Activated CD4-positive, alpha-beta T cell treated with anti-CD3 and anti-CD28 coated beads for 36 hours (primary cell): ENCODE measurements at regions not wholly inside any gene's neighbourhood (a gene's known extent, or its start where the extent isn't known, plus 50 kb on each side); places are given as distances from the start of the nearest gene placed in this dataset.
"Not testable (repeated sequence)": the region's sequence is repeated elsewhere in the genome, so short reads cannot be mapped to it uniquely, and the experiment has no call there.

Experiments
- ATAC-seq: fragments of 200-7000 bp; cut with Tn5 transposase; one replicate; pipeline ENCODE4 v1.10.0; 2021; ENCODE audit warnings: mild to moderate bottlenecking, moderate library complexity
- CTCF ChIA-PET: fragments of 350-600 bp; sonication (Branson Sonifier 250); formaldehyde crosslinking; loops from one replicate; lab custom pipeline; 2021; ENCODE audit warnings: antibody characterized with exemption; lab: Charles Lee
- POLR2A ChIA-PET: fragments of 350-600 bp; sonication (Branson Sonifier 250); formaldehyde crosslinking; loops from one replicate; lab custom pipeline; 2021; ENCODE audit warnings: antibody characterized with exemption, inconsistent platforms; lab: Charles Lee
- DNase-seq: peaks from one replicate; pipeline ENCODE4 v3.0.0-alpha.2; 2020
- H3K27ac Mint-ChIP-seq: one replicate; pipeline ENCODE4 v1.8.0; 2021; ENCODE audit warnings: mixed read lengths
- H3K27me3 Mint-ChIP-seq: one replicate; pipeline ENCODE4 v1.8.0; 2021; ENCODE audit warnings: mixed read lengths
- H3K36me3 Mint-ChIP-seq: one replicate; pipeline ENCODE4 v1.8.0; 2021; ENCODE audit warnings: low read depth, mixed read lengths
- H3K4me1 Mint-ChIP-seq: one replicate; pipeline ENCODE4 v1.8.0; 2021; ENCODE audit warnings: mixed read lengths
- H3K4me3 Mint-ChIP-seq: one replicate; pipeline ENCODE4 v1.8.0; 2021; ENCODE audit warnings: mild to moderate bottlenecking, moderate library complexity, mixed read lengths
- H3K9me3 Mint-ChIP-seq: one replicate; pipeline ENCODE4 v1.8.0; 2021; ENCODE audit warnings: low read depth, mixed read lengths
- intact Hi-C, 2 experiments: fragments of 100-400 bp; cut with DNase I in 1 of 2; cut with micrococcal nuclease in 1 of 2; formaldehyde crosslinking; loops; one replicate each; pipeline versions ENCODE4 v1.14.2 to v1.15.1; 2022 to 2024; cut with DNase I, micrococcal nuclease

DNA sequence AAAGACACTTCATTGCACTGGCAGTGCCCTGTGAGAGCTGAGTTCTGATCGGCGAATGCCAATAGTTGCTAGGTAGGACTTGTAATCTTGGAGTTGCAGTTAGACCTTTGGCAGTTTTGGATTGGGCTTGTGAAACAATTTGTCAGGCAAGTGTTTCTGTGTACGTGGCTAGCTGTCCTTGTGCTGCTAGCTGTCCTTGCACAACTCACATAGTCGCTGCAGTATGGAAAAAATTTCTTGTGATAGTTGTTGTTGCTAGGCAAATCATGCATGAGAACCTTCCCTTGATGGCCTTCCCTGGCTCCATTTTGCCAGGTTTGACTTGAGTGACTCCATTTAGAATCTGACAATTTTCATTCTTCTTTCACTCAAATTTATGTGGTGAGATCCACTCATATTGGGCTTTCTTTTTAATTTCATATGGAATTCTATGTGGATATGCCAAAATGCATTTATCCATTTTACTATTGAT, 140.7 kb downstream of the APIP start:
- Mint-ChIP-seq H3K36me3 (no peaks in the 10 kb centered on the region), H3K9me3 (no peaks in the 10 kb centered on the region), H3K27me3 (peaks cover 18% of the 10 kb centered on the region), H3K4me3 (no peak overlapping the region), H3K27ac (no peak overlapping the region), H3K4me1 (no peaks in the 10 kb centered on the region)
- intact Hi-C loops, result no loop called here
- ATAC-seq (no peak), DNase-seq (no peak)
- POLR2A ChIA-PET, result interaction anchor here (0.6 kb wide), 1 partner anchor 424 kb away, joined by 3 read pairs; no protein-coding TSS in a partner anchor
- CTCF ChIA-PET, result no interaction called here

GRCh38 chr11:34774604-34775003, 141.6 kb downstream of the APIP start:
- H3K27me3 Mint-ChIP-seq, result peaks cover 23% of the 10 kb centered on the region
- no peaks in the 10 kb centered on the region for H3K36me3 Mint-ChIP-seq
- no peak overlapping the region for H3K27ac Mint-ChIP-seq
- ChIA-PET CTCF (no interaction called here), POLR2A (no interaction called here)
- H3K9me3 Mint-ChIP-seq, result no peaks in the 10 kb centered on the region
- no peaks in the 10 kb centered on the region for H3K4me1 Mint-ChIP-seq
- no peak for ATAC-seq
- no peak overlapping the region for H3K4me3 Mint-ChIP-seq
- no peak for DNase-seq
- intact Hi-C loops, result no loop called here

DNA sequence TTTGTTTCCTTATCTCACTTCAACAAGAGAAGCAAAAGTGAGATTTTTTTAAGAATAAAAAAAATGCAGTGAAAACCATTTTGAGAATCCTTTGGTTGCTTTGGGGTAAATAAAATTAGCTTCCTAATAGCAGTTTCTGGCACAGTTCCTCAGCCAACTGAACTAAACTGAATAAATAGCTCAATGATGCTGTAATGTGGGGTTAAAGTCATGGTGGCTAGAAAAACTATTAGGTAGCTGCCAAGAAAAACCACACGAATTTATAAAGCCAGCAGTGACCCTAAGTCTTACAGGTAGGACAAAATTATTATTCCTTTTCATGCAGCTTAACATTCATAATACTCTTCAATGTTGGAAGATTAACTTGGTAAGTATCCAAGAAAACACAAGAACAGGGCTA, 142.4 kb downstream of the APIP start:
- Mint-ChIP-seq H3K4me3 (no peak overlapping the region), H3K4me1 (no peaks in the 10 kb centered on the region), H3K27ac (no peak overlapping the region), H3K27me3 (peaks cover 23% of the 10 kb centered on the region), H3K9me3 (no peaks in the 10 kb centered on the region), H3K36me3 (no peaks in the 10 kb centered on the region)
- intact Hi-C loops, result no loop called here
- DNase-seq (no peak), ATAC-seq (no peak)
- ChIA-PET POLR2A (no interaction called here), CTCF (interaction anchor here (0.6 to 0.7 kb wide), 3 partner anchors 366 to 700 kb away, joined by 3 read pairs; no protein-coding TSS in a partner anchor)

DNA sequence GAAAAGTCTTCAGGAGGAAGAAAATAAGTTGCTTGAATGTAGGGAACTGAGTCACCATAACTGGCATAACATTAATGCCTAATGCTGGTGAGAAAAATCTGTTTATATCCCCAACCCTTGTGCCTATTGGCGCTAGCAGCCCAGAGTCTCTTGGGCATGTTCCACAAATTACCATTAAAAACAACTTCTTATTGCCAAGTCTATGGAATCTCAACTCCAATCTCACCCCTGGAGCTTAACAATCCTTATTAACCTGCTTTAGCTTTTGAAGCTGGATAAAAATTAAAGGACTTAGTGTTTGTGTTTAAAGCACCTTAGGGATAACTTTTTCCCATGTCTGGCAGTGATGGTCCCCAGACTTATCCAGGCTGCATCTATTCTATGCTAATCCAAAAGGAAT, 143.0 kb downstream of the APIP start:
- no peaks in the 10 kb centered on the region for H3K36me3 Mint-ChIP-seq
- H3K27me3 Mint-ChIP-seq, result peaks cover 26% of the 10 kb centered on the region
- no peaks in the 10 kb centered on the region for H3K4me1 Mint-ChIP-seq
- ATAC-seq, result no peak
- no peak overlapping the region for H3K4me3 Mint-ChIP-seq
- CTCF ChIA-PET, result no interaction called here
- POLR2A ChIA-PET, result no interaction called here
- intact Hi-C loops, result no loop called here
- no peak overlapping the region for H3K27ac Mint-ChIP-seq
- DNase-seq, result no peak
- no peaks in the 10 kb centered on the region for H3K9me3 Mint-ChIP-seq

- Mint-ChIP-seq H3K36me3 (no peaks in the 10 kb centered on the region), H3K9me3 (peaks cover 3% of the 10 kb centered on the region), H3K4me3 (no peak overlapping the region), H3K4me1 (no peaks in the 10 kb centered on the region), H3K27ac (no peak overlapping the region), H3K27me3 (peaks cover 30% of the 10 kb centered on the region)
- no peak for DNase-seq
- ATAC-seq, result no peak
- POLR2A ChIA-PET, result no interaction called here
- intact Hi-C loops, result no loop called here
- CTCF ChIA-PET, result no interaction called here
Observed at GRCh38 chr11:34770111-34770510, 146.1 kb downstream of the APIP start.

- Mint-ChIP-seq H3K4me3 (no peak overlapping the region), H3K36me3 (no peaks in the 10 kb centered on the region), H3K27me3 (peaks cover 28% of the 10 kb centered on the region), H3K27ac (no peak overlapping the region), H3K4me1 (no peaks in the 10 kb centered on the region), H3K9me3 (peaks cover 3% of the 10 kb centered on the region)
- CTCF ChIA-PET, result no interaction called here
- POLR2A ChIA-PET, result no interaction called here
- no peak for ATAC-seq
- intact Hi-C loops, result no loop called here
- DNase-seq, result no peak
Observed at GRCh38 chr11:34769224-34769623, 147.0 kb downstream of the APIP start.

GRCh38 chr11:34762625-34763024, 141.7 kb downstream of the EHF start:
- H3K27ac Mint-ChIP-seq, H3K36me3 Mint-ChIP-seq, H3K9me3 Mint-ChIP-seq, H3K4me1 Mint-ChIP-seq, DNase-seq, ATAC-seq, CTCF ChIA-PET, H3K4me3 Mint-ChIP-seq, POLR2A ChIA-PET, intact Hi-C loops: not testable (repeated sequence)
- peaks cover 11% of the 10 kb centered on the region for H3K27me3 Mint-ChIP-seq

GRCh38 chr11:34758262-34758661, 137.4 kb downstream of the EHF start:
- H3K4me3 Mint-ChIP-seq, result no peak overlapping the region
- ChIA-PET POLR2A (no interaction called here), CTCF (no interaction called here)
- H3K9me3 Mint-ChIP-seq, result no peaks in the 10 kb centered on the region
- H3K36me3 Mint-ChIP-seq, result no peaks in the 10 kb centered on the region
- peaks cover 18% of the 10 kb centered on the region for H3K27me3 Mint-ChIP-seq
- H3K27ac Mint-ChIP-seq, result no peak overlapping the region
- H3K4me1 Mint-ChIP-seq, result no peaks in the 10 kb centered on the region
- no peak for DNase-seq
- intact Hi-C loops, result no loop called here
- no peak for ATAC-seq

- H3K9me3 Mint-ChIP-seq, result no peaks in the 10 kb centered on the region
- ChIA-PET CTCF (no interaction called here), POLR2A (no interaction called here)
- ATAC-seq, result no peak
- DNase-seq, result no peak
- peaks cover 18% of the 10 kb centered on the region for H3K27me3 Mint-ChIP-seq
- H3K4me1 Mint-ChIP-seq, result no peaks in the 10 kb centered on the region
- H3K36me3 Mint-ChIP-seq, result no peaks in the 10 kb centered on the region
- H3K27ac Mint-ChIP-seq, result no peak overlapping the region
- H3K4me3 Mint-ChIP-seq, result no peak overlapping the region
- intact Hi-C loops, result no loop called here
Observed at GRCh38 chr11:34757026-34757451, 136.1 kb downstream of the EHF start.

DNA sequence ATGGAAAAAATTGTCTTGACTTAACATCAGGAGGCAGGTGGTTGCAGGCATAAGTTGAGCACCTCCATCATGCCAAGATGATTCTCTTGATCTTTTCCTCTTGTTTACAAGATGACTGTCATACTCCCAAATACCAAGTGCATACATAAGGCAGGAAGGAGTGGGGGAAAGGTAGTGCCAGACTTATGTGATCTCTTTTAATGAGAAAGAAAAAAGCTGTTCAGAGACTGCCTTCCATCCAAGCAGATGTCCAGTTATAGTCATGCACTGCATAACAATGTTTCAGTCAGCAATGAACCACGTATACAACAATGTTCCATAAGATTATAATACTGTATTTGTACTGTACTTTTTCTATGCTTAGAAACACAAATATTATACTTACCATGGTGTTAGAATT, 135.7 kb downstream of the EHF start:
- Mint-ChIP-seq H3K9me3 (no peaks in the 10 kb centered on the region), H3K27me3 (peaks cover 20% of the 10 kb centered on the region), H3K4me3 (no peak overlapping the region), H3K4me1 (no peaks in the 10 kb centered on the region), H3K27ac (no peak overlapping the region), H3K36me3 (no peaks in the 10 kb centered on the region)
- ChIA-PET CTCF (no interaction called here), POLR2A (no interaction called here)
- intact Hi-C loops, result no loop called here
- ATAC-seq, result no peak
- DNase-seq, result no peak

DNA sequence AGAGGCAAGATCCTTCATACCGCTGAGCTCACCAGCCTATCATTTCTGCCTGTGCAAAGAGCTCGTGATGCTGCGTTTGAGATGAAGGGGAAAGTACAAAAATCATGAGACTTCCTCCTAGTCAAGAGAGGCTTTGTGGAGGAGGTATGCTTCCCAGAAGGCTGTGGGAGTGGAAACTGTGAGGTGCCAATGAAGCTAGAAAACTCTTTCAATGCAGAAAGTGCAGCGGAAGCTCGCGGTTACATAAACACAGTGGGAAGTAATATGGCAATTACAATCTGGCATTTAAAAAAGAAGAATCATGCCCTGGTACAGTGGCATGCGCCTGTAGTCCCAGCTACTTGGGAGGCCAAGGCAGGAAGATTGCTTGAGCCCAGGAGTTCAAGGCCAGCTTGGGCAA, 134.8 kb downstream of the EHF start:
- intact Hi-C loops, result no loop called here
- CTCF ChIA-PET, result interaction anchor here (0.6 kb wide), 1 partner anchor 1692 kb away, joined by 3 read pairs; no protein-coding TSS in a partner anchor
- no peak for ATAC-seq

GRCh38 chr11:34754171-34754823, 133.4 kb downstream of the EHF start:
- H3K27ac Mint-ChIP-seq, result no peak overlapping the region
- H3K4me1 Mint-ChIP-seq, result no peaks in the 10 kb centered on the region
- no peak for ATAC-seq

More for the DNA sequence above, 134.8 kb downstream of the EHF start:
- Mint-ChIP-seq H3K4me3 (no peak overlapping the region), H3K9me3 (no peaks in the 10 kb centered on the region), H3K27ac (no peak overlapping the region), H3K4me1 (no peaks in the 10 kb centered on the region), H3K36me3 (no peaks in the 10 kb centered on the region), H3K27me3 (peaks cover 20% of the 10 kb centered on the region)
- no peak for DNase-seq
- POLR2A ChIA-PET, result interaction anchor here (0.7 kb wide), 1 partner anchor 276 kb away, joined by 3 read pairs; no protein-coding TSS in a partner anchor

More at GRCh38 chr11:34754171-34754823, 133.4 kb downstream of the EHF start:
- ChIA-PET POLR2A (no interaction called here), CTCF (interaction anchor here (0.8 kb wide), 1 partner anchor 135 kb away, joined by 3 read pairs; no protein-coding TSS in a partner anchor)
- Mint-ChIP-seq H3K36me3 (no peaks in the 10 kb centered on the region), H3K27me3 (peaks cover 20% of the 10 kb centered on the region), H3K9me3 (no peaks in the 10 kb centered on the region), H3K4me3 (no peak overlapping the region)
- DNase-seq, result no peak
- intact Hi-C loops, result no loop called here
